SW480 (cell line): ENCODE measurements at regions not wholly inside any gene's neighbourhood (a gene's known extent, or its start where the extent isn't known, plus 50 kb on each side); places are given as distances from the start of the nearest gene placed in this dataset.
"Not testable (repeated sequence)": the region's sequence is repeated elsewhere in the genome, so short reads cannot be mapped to it uniquely, and the experiment has no call there.

Experiments
- DNase-seq: peaks from one replicate; pipeline ENCODE4 v3.0.0-alpha.2; 2016; ENCODE audit warnings: low spot score

DNA sequence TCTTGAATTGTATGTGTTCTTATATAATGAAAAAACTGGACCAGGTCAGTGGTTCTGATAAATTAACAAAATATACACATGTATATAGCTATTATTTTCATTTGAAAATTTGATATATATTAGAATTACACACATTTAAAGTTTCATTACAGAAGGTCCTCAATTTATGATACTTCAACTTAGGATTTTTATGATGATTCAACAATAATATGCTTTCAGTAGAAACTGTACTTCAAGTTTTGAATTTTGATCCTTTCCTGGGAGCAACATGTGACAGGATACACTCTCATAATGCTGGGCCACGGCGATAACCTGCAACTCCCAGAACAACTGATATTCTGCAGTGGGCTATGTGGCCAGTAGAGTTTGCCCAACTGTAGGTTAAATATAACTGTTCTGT is 344.7 kb downstream of the TAF11L14 start:
- no peak for DNase-seq

DNA sequence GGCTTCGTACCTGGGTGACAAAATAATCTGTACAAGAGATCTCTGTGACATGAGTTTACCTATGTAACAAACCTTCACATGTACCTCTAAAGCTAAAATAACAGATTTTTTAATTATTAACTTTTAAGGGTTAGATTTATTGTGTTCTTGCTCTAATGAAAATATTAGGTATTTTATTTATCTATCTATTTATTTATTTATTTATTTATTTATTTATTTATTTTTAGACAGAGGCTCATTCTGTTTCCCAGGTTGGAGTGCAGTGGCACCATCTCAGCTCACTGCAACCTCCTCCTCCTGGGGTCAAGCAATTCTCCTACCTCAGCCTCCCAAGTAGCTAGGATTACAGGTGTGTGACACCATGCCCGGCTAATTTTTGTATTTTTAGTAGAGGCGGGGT is 348.4 kb downstream of the TAF11L14 start:
- DNase-seq = not testable (repeated sequence)

DNA sequence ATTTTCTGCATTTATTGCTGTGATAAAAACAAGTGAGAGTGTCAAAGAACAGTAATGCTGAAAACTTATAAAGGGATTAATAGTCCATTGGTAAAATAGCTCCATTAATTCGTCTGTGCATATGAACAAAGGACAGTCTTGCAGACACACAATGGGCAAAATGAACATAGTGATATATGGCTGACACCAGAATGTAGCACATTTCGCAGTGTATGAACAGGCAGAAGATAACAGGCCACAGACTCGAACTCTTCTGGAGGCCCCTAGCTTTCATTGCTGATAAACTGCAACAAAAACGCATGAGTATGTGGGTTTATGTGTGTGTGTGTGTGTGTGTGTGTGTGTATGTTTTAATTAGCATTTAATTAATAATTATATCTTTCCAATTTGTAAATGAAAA is 354.8 kb downstream of the TAF11L14 start:
- no peak for DNase-seq

- DNase-seq = no peak
Measured at GRCh38 chr5:17989567-17990563, 355.6 kb downstream of the TAF11L14 start.

DNA sequence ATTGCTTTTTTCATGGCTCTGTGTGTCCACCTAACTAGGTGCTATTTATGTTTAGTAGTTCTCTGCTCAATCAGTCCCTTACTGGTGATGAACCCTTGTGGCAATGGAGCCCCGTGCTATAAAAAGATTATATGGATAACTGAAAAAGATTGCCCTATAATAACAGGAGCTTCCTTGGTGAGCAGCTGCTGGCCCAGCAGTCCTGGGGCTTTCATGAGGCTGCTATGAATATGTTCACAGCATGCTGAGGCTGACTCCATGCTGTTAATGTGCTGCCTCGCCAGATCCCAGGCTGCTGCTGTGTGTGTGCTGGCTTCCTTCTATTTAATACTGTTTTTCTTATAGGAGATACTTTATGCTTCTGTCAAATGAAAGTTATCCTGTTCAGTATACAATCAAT is 357.5 kb downstream of the TAF11L14 start:
- DNase-seq = no peak

GRCh38 chr5:17992291-17992690 is 358.0 kb downstream of the TAF11L14 start:
- no peak for DNase-seq

DNA sequence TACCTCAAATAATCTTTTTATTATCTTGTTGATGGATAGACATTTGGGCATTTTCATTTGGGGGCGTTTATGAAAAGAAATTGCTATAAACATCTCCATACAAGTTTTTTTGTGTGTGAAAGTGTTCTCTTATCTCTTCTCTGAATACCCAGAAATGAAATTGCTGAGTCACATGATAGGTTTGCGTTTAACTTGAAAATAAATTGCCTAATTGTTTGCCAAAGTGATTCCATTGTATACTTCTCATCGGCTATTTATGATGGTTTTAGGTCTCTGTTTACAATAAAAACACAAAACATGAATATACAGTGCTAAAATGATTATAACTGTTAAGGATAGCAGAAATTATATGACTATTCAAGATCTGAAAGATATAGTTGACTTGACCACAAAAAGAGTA is 361.7 kb downstream of the TAF11L14 start:
- no peak for DNase-seq

DNA sequence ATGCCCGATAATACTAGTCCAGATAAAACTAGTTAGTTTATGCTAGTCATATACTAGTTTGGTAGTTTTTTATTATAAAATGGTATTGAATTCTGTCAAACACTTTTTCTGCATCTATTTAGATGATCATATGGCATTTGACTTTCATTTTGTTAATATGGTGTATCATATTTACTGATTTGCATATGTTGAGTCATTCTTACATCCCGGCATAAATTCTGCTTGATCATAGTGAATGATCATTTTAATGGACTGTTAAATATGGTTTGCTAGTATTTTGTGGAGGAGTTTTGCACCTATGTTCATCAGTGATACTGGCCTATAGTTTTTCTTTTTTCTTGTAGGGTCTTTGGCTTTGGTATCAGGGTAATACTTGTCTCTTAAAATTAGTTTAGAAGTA is 365.6 kb downstream of the TAF11L14 start:
- DNase-seq = no peak

- DNase-seq = no peak
Measured at GRCh38 chr5:18000744-18001143, 366.5 kb downstream of the TAF11L14 start.

DNA sequence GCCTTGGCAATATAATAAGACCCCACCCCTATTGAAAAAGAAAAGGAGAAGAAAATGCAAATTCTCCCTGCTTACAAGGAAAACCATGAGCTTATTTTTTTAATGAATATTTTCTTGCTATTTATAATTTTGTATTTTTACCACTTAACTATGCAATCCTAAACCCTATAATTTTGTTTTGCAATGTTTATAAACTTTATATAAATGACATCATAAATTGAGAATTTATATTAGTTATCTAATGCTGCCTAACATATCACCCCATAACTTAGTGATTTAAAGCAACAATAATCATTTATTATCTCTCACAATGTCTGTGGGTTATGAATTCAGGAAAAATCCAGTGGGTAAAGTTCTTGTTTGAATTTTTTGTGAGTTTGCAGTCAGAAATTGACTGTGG is 369.1 kb downstream of the TAF11L14 start:
- no peak for DNase-seq

GRCh38 chr5:18003784-18004183 is 369.5 kb downstream of the TAF11L14 start:
- no peak for DNase-seq

DNA sequence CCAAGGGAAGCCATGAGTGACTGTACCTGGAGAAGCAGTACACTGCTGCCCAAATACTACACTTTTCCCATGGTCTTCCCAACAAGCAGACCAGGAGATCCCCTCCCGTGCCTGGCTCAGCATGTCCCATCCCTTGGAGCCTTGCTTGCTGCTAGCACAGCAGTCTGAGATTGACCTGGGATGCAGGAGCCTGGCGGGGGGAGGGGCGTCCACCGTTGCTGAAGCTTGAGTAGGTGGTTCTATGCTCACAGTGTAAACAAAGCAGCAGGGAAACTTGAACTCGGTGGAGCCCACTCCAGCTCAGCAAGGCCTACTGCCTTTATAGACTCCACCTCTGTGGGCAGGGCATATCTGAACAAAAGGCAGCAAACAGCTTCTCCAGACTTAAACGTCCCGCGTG is 372.0 kb downstream of the TAF11L14 start:
- DNase-seq = not testable (repeated sequence)

- no peak for DNase-seq
Measured at GRCh38 chr5:18008940-18009339, 374.7 kb downstream of the TAF11L14 start.

DNA sequence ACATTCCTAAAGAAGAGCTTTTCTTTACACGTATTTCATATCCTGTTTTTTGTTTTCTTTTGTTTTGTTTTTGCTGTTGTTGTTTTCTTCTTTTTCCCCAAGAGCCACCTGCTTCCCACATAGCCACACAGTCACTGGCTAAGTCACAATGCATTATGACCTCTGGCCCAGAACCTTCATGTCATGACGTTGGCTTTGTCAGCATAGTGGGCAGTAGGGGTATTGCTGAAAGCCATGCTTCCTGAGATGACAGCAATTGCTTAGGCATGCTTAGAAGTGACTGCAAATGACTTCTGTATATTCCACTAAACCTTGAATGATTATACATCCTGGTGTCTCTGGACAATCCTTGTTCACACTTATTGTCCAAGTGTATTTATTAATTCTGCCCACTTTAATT is 375.8 kb downstream of the TAF11L14 start:
- DNase-seq = peak; percentile 24

DNA sequence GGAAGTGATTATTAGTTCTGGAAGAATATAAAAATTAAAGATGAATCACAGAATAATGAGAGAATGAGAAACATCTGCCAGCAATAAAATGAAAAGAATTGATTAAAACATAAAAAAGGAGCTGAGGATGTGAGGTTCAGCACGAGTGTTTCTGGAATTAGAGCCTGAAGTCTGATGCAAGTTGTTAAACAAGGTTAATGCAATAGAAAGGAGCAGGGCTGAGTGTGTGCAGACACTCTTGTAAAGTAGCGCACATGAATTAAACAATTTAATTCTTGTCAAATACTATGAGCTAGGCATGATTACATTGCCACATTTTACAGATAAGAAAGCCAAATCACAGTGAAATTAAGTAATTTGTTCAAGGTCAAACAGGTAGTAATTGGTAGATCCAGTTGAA is 384.2 kb downstream of the TAF11L14 start:
- no peak for DNase-seq

GRCh38 chr5:18023275-18023674 is 389.0 kb downstream of the TAF11L14 start:
- no peak for DNase-seq

GRCh38 chr5:18023986-18024385 is 389.7 kb downstream of the TAF11L14 start:
- DNase-seq = no peak

DNA sequence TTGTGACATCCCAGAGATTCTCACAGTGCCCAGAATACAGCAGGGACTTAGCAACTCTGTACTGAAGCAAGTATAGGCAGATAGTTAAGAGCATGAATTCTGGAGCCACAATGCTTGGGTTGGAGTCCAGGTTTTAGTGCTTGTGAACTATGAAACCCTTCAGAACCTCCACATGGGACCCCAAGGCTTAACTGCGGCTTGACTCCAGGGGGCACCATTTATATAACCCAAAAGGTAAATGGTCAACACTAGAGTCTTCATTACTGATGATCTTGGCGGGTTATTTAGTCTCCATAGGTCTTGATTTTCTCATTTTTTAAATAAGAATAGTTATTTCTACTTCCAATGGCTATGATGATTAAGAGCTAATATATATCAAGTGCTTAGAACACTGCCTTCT is 390.3 kb downstream of the TAF11L14 start:
- DNase-seq = no peak

DNA sequence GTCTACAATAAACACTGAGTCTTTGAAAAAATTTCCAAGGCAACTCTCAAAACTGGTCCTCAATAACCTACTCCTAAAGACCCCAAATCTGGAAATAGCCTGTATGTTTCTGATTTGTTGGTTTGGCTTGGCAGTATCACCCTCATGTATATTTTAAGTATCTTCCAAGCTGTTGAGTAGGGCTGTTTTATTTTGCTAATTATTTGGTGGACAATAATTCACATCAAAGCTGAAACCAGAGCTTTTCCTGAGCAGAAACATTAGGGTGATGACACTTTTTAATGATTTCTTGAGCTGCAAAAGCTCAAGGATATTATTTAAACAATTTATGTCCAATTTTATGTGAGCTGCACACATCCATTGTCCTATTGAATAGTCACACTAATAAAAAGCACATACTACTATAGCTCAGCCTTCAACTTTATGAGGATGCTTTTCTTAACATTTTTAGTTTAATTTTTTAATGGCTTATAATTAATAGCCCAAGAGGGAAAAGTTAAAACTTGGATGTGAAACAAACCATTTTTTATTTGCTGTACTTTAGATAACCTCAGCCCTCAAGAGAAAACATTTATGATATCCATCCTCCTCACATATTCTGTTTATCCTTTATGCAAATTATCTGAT is 393.1 kb downstream of the TAF11L14 start:
- no peak for DNase-seq

- no peak for DNase-seq
Measured at GRCh38 chr5:18028036-18028435, 393.8 kb downstream of the TAF11L14 start.

DNA sequence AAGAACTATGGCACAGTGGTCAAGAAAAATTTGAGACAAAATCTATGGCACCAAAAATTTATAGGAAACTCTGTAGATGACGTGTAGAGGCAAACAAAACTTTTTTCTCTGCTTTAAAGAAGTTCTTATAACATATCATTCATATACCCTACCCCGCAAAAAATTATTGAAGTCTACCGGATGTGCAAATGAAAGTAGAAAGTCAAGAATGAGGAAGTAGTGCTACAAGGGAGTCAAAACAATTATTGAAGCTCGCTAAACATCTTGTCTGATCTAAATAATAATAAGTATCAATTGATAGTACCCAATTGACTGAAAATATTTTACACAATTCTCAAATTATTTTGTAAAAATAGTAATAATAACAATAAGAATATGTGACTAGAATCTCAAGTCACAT is 398.5 kb downstream of the TAF11L14 start:
- DNase-seq = no peak

- DNase-seq = no peak
Measured at GRCh38 chr5:18036531-18036930, 402.3 kb downstream of the TAF11L14 start.

DNA sequence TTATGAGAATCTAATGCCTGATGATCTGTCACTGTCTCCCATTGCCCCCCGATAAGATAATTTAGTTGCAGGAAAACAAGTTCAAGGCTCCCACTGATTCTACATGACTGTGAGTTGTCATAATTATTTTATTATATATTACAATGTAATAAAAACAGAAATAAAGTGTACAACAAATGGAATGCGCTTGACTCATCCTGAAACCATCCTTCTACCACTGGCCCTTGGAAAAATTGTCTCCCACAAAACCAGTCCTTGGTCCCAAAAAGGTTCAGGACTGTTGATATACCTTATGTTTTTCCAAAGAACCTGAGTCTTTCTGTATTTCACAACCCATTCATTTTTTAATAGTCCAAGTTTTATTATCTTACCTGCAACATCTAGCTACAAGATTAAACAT is 403.5 kb downstream of the TAF11L14 start:
- DNase-seq = no peak
